ENCODE measurements at regions not wholly inside any gene's neighbourhood (a gene's known extent, or its start where the extent isn't known, plus 50 kb on each side); places are given as distances from the start of the nearest gene placed in this dataset.
"Not testable (repeated sequence)": the region's sequence is repeated elsewhere in the genome, so short reads cannot be mapped to it uniquely, and the experiment has no call there.

- no peaks in the 10 kb centered on the region for H3K36me3 Mint-ChIP-seq (ENCODE audit: low read depth)
- POLR2A ChIA-PET = no interaction called here
- no peaks in the 10 kb centered on the region for H3K4me1 Mint-ChIP-seq
- no peak overlapping the region for H3K4me3 Mint-ChIP-seq
- H3K27ac Mint-ChIP-seq = no peak overlapping the region
- CTCF ChIA-PET = no interaction called here
- no peak for DNase-seq
- H3K27me3 Mint-ChIP-seq = no peaks in the 10 kb centered on the region
- no peaks in the 10 kb centered on the region for H3K9me3 Mint-ChIP-seq
These were observed 1293.5 kb downstream of the XPNPEP1 start for GRCh38 chr10:108629834-108630233.

DNA sequence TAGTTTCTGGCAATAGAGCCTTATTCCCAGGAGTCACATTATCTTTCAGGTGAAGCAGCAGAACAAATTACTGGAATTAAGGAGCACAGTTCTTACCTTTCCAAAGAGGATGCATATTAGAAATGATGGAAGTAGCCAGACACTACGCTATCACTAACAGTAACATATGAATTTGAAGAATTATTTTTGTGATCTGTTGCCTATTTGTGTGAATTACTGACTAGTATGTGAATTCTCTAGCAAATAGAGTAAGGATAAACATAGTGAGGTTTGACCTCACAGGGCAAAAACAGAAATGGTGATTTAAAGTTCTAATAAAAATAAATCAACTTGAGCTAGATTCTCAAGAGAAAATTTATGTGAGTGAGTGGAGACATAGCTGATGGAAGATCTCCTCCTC is 1299.3 kb downstream of the XPNPEP1 start:
- no peaks in the 10 kb centered on the region for H3K36me3 Mint-ChIP-seq (ENCODE audit: low read depth)
- H3K4me3 Mint-ChIP-seq = no peak overlapping the region
- H3K9me3 Mint-ChIP-seq = peaks cover 3% of the 10 kb centered on the region
- H3K27me3 Mint-ChIP-seq = no peaks in the 10 kb centered on the region
- H3K27ac Mint-ChIP-seq = no peak overlapping the region
- POLR2A ChIA-PET = no interaction called here
- CTCF ChIA-PET = no interaction called here
- H3K4me1 Mint-ChIP-seq = no peaks in the 10 kb centered on the region
- DNase-seq = no peak

DNA sequence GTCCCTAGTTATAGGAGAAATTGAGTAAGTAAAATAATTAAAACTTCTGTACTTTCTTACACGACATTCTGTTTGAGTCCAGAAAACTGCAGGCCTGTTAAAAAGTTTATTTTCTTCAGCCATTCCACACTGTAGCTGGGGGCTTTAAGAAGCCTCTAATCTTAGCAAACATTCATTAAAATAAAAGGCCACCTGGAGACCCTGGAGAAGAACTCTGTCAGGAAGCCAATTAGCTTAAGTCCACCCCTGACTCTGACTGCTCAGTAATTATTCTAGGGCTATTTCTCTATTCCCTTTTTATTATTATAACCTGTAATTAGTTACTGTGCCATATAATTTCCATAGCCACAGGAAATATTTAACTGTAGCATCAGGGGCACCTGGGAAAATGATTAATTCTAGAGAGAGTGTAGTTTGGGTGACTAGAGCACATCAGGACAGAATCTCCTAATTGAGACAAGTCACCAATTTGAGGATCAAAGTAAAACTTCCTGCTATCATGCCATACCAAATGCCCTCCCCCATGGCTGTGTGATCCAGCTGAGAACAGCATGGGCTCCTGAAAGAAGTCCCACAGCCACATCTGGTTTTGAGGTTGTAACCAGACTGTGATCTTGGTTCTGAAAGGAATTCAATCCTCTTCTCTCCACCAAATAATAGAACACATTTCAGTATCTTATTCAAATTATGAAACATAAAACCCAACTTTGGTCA is 1302.3 kb downstream of the XPNPEP1 start:
- CTCF ChIA-PET = no interaction called here
- Mint-ChIP-seq H3K27me3 (no peaks in the 10 kb centered on the region), H3K9me3 (peaks cover 3% of the 10 kb centered on the region), H3K27ac (no peak overlapping the region), H3K4me3 (no peak overlapping the region), H3K4me1 (no peaks in the 10 kb centered on the region), H3K36me3 (ENCODE audit: low read depth) (no peaks in the 10 kb centered on the region)
- no peak for DNase-seq
- POLR2A ChIA-PET = no interaction called here

DNA sequence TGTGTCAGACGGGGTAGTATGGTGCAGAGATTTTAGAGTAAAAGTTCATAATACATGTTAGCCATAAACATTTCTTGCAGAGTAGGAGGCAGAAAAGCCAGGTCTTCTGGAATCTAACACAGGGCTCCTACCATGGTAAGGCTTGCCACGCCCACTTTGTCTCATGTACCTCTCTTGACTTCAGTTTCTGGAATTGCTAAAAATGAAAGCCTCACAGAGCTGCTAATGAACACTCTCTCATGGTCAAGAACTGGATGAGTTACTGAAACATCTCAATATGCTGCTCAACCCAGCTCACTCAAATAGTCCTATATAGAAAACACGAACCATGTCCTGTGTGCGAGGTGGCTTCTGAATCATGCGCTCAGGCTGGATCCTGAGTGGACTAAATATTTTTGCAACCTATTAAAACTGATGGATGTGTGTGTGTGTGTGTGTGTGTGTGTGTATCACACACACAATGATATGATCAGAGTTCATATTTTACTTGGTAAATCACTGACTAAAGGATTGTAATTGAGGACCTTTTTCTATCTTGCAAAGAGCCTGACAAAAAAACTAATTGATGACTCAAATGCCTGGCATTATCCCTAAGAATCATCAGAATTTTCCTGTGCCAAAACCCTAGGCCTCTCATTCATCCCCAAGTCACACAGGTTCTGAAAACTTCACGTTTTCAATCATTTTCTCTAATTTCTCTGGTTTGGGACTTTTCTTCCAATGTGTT is 1306.6 kb downstream of the XPNPEP1 start:
- no peak for DNase-seq
- Mint-ChIP-seq H3K4me1 (no peaks in the 10 kb centered on the region), H3K27me3 (no peaks in the 10 kb centered on the region), H3K4me3 (no peak overlapping the region), H3K36me3 (ENCODE audit: low read depth) (no peaks in the 10 kb centered on the region), H3K27ac (no peak overlapping the region), H3K9me3 (peaks cover 3% of the 10 kb centered on the region)
- CTCF ChIA-PET = no interaction called here
- POLR2A ChIA-PET = no interaction called here

- DNase-seq = no peak
- POLR2A ChIA-PET = no interaction called here
- H3K27ac Mint-ChIP-seq = no peak overlapping the region
- H3K4me1 Mint-ChIP-seq = no peaks in the 10 kb centered on the region
- CTCF ChIA-PET = no interaction called here
- no peak overlapping the region for H3K4me3 Mint-ChIP-seq
- no peaks in the 10 kb centered on the region for H3K27me3 Mint-ChIP-seq
- peaks cover 3% of the 10 kb centered on the region for H3K9me3 Mint-ChIP-seq
- no peaks in the 10 kb centered on the region for H3K36me3 Mint-ChIP-seq (ENCODE audit: low read depth)
These were observed 1307.6 kb downstream of the XPNPEP1 start for GRCh38 chr10:108615576-108616320.

DNA sequence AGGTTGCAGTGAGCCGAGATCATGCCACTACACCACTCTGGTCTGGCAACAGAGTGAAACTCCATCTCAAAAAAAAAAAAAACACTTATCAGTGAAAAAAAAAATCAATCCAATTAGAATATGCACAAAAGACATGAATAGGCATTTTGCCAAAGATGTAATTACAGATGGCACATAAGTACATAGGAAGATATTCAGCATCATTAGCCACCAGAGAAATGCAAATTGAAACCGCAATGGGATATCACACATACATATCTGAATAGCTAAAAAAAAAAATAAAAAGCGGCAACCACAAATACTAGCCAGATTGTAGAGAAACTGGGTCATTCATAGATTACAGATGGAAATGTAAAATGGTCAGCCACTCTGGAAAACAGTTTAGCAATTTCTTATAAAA is 1310.8 kb downstream of the XPNPEP1 start:
- H3K4me3 Mint-ChIP-seq = no peak overlapping the region
- no peaks in the 10 kb centered on the region for H3K27me3 Mint-ChIP-seq
- H3K27ac Mint-ChIP-seq = no peak overlapping the region
- no peaks in the 10 kb centered on the region for H3K4me1 Mint-ChIP-seq
- no peaks in the 10 kb centered on the region for H3K36me3 Mint-ChIP-seq (ENCODE audit: low read depth)
- peaks cover 4% of the 10 kb centered on the region for H3K9me3 Mint-ChIP-seq
- ChIA-PET CTCF (no interaction called here), POLR2A (no interaction called here)
- DNase-seq = no peak

DNA sequence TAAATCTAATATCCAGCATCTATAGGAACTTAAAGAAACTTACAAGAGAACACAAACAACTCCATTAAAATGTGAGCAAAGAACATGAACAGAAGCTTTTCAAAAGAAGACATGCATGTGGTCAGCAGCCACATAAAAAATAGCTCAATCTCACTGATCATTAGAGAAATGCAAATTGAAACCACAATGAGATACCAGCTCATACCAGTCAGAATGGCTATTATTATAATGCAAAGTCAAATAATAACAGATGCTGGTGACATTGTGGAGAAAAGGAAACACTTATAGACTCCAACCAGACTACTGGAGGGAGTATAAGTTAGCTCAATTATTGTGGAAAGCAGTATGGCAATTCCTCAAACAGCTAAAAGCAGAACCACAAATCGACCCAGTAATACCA is 1314.5 kb downstream of the XPNPEP1 start:
- Mint-ChIP-seq H3K36me3 (ENCODE audit: low read depth) (no peaks in the 10 kb centered on the region), H3K27me3 (no peaks in the 10 kb centered on the region), H3K4me3 (no peak overlapping the region), H3K27ac (no peak overlapping the region), H3K9me3 (peaks cover 4% of the 10 kb centered on the region), H3K4me1 (no peaks in the 10 kb centered on the region)
- no peak for DNase-seq
- ChIA-PET CTCF (no interaction called here), POLR2A (no interaction called here)

DNA sequence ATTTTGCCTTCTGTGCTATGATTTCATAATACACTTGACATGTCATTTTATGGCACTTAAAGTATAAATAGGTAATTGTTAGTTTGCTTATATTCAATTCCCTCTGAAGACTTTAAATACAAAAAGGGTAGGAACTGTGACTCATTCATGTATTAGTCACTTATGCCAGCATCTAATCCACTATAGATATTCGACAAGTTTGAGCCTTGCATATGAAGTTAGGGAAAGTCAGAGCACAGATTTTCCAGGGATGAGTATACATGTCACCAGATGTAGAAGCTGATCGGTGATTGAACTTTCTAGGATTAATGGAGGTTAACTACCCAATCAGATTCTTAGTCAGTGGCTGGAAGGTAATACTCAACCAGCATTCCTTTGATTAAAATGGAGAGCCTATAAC is 1321.5 kb downstream of the XPNPEP1 start:
- CTCF ChIA-PET = interaction anchor here (0.5 kb wide), 1 partner anchor 1066 kb away, joined by 5 read pairs; no protein-coding TSS in a partner anchor
- POLR2A ChIA-PET = no interaction called here
- H3K27ac Mint-ChIP-seq = no peak overlapping the region
- no peaks in the 10 kb centered on the region for H3K9me3 Mint-ChIP-seq
- H3K27me3 Mint-ChIP-seq = no peaks in the 10 kb centered on the region
- no peaks in the 10 kb centered on the region for H3K4me1 Mint-ChIP-seq
- no peaks in the 10 kb centered on the region for H3K36me3 Mint-ChIP-seq (ENCODE audit: low read depth)
- H3K4me3 Mint-ChIP-seq = no peak overlapping the region
- no peak for DNase-seq

- DNase-seq; H3K27ac Mint-ChIP-seq; H3K9me3 Mint-ChIP-seq; H3K4me1 Mint-ChIP-seq; H3K36me3 Mint-ChIP-seq (ENCODE audit: low read depth); H3K27me3 Mint-ChIP-seq; POLR2A ChIA-PET; CTCF ChIA-PET; H3K4me3 Mint-ChIP-seq: not testable (repeated sequence)
These were observed 1322.8 kb downstream of the XPNPEP1 start for GRCh38 chr10:108600511-108600910.

DNA sequence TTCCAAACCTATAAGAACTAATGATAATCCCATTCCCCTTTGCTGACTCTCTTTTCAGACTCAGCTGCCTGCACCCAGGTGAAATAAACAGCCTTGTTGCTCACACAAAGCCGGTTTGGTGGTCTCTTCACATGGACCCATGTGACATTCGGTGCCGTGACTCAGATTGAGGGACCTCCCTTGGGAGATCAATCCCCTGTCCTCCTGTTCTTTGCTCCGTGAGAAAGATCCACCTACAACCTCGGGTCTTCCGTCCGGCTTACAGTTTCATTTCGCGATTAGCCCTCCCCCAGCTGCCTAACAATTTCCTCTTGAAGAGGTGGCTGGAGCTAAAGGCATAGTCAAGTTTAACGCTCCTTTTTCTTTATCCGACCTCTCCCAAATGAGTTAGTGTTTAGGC is 1324.0 kb downstream of the XPNPEP1 start:
- POLR2A ChIA-PET; H3K9me3 Mint-ChIP-seq; DNase-seq; H3K27me3 Mint-ChIP-seq; CTCF ChIA-PET; H3K4me1 Mint-ChIP-seq; H3K27ac Mint-ChIP-seq; H3K4me3 Mint-ChIP-seq; H3K36me3 Mint-ChIP-seq (ENCODE audit: low read depth): not testable (repeated sequence)

DNA sequence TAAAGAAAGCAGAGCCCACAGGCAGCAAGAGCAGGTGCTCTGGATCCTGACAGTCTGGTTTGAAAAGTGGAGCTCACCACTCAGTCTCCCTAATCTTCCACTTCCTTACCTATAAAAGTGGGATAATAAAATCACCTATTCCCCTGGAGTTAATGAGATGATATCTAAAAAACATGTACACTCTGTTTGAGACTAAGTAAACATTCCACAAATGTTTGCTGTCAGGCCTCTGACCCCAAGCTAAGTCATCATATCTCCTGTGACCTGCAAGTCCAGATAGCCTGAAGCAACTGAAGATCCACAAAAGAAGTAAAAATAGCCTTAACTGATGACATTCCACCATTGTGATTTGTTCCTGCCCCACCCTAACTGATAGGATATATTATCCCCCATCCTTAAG is 1324.5 kb downstream of the XPNPEP1 start:
- Mint-ChIP-seq H3K4me1 (no peaks in the 10 kb centered on the region), H3K9me3 (no peaks in the 10 kb centered on the region), H3K27me3 (no peaks in the 10 kb centered on the region), H3K36me3 (ENCODE audit: low read depth) (no peaks in the 10 kb centered on the region), H3K27ac (no peak overlapping the region), H3K4me3 (no peak overlapping the region)
- POLR2A ChIA-PET = no interaction called here
- no peak for DNase-seq
- CTCF ChIA-PET = no interaction called here

DNA sequence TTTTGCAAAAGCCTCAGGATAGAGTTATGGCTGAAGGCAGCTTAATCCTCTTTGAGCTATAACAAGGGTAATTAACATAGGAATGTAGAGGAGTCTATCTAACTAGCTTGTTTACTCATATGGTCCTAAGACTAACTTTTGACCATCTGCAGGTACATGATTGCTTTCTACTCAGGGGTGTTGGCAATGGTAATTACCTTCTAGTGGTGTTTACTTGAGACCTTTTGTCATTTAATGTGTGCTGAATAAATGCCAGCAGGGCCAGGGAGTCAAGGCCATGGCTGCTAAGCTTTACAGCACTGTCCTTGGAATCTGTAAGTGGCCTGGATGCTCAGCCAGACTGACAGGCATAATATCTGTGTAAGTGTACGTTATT is 1325.0 kb downstream of the XPNPEP1 start:
- no peak for DNase-seq
- POLR2A ChIA-PET = no interaction called here
- no peak overlapping the region for H3K4me3 Mint-ChIP-seq
- CTCF ChIA-PET = no interaction called here
- H3K36me3 Mint-ChIP-seq (ENCODE audit: low read depth) = no peaks in the 10 kb centered on the region
- H3K27me3 Mint-ChIP-seq = no peaks in the 10 kb centered on the region
- no peak overlapping the region for H3K27ac Mint-ChIP-seq
- no peaks in the 10 kb centered on the region for H3K4me1 Mint-ChIP-seq
- no peaks in the 10 kb centered on the region for H3K9me3 Mint-ChIP-seq

DNA sequence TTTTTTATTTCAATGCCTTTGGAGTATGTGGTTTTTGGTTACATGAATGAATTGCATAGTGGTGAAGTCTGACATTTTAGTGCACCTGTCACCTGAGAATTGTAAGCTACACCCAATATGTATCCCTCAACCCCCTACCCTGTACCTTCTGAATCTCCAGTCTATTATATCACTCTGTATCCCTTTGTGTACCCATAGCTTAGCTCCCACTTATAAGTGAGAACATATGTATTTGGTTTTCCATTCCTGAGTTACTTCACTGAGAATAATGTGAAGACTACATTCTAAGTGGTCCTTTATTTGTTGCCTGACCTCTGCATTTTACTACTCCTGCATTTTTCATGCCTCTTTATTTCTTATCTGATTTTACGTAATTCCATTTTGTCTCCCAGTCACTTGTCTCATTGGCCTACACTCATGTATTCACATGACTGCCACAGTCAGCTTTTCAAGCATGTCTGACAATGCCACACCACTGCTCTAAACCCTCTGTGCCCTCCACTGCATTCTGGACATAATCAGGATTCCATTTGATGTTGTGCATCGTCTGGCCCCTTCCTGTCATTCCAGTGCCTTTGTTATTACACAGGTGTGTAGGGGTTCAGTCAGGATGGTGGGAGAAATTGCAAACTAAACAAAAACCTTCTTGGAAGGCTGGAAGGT is 1325.5 kb downstream of the XPNPEP1 start:
- H3K9me3 Mint-ChIP-seq = no peaks in the 10 kb centered on the region
- H3K36me3 Mint-ChIP-seq (ENCODE audit: low read depth) = no peaks in the 10 kb centered on the region
- no peak overlapping the region for H3K27ac Mint-ChIP-seq
- no peaks in the 10 kb centered on the region for H3K4me1 Mint-ChIP-seq
- H3K4me3 Mint-ChIP-seq = no peak overlapping the region
- ChIA-PET POLR2A (no interaction called here), CTCF (no interaction called here)
- DNase-seq = no peak
- no peaks in the 10 kb centered on the region for H3K27me3 Mint-ChIP-seq

All from activated CD4-positive, alpha-beta T cell treated with anti-CD3 and anti-CD28 coated beads, Interleukin-2, amount 10 ng/mL, durations not matched to agents 7 days and 5 days (primary cell).